ENCODE measurements at regions not wholly inside any gene's neighbourhood (a gene's known extent, or its start where the extent isn't known, plus 50 kb on each side); places are given as distances from the start of the nearest gene placed in this dataset.

GRCh38 chr6:62670490-62671223 is 384.6 kb upstream of the KHDRBS2 start:
- intact Hi-C loops (cut with DNase I), result no loop called here
- Histone ChIP-seq H3K4me3 (no peak overlapping the region), H3K27ac (no peak overlapping the region), H3K9ac (ENCODE audit: low read depth in 2 of 2, low read length in 2 of 2) (no peak overlapping the region), H3K4me1 (no peaks in the 10 kb centered on the region), H3K36me3 (no peaks in the 10 kb centered on the region), H3K9me3 (no peaks in the 10 kb centered on the region), H3K27me3 (no peaks in the 10 kb centered on the region)
- TF ChIP-seq CTCF (IDR thresholded peaks at IDR 0.05), result no peak
- no peak for DNase-seq

GRCh38 chr6:62669831-62670230 is 383.8 kb upstream of the KHDRBS2 start:
- Histone ChIP-seq H3K9ac (ENCODE audit: low read depth in 2 of 2, low read length in 2 of 2) (no peak overlapping the region), H3K27ac (no peak overlapping the region), H3K36me3 (no peaks in the 10 kb centered on the region), H3K9me3 (no peaks in the 10 kb centered on the region), H3K4me3 (no peak overlapping the region), H3K27me3 (no peaks in the 10 kb centered on the region), H3K4me1 (no peaks in the 10 kb centered on the region)
- no peak for TF ChIP-seq CTCF (IDR thresholded peaks at IDR 0.05)
- intact Hi-C loops (cut with DNase I), result no loop called here
- DNase-seq, result no peak

DNA sequence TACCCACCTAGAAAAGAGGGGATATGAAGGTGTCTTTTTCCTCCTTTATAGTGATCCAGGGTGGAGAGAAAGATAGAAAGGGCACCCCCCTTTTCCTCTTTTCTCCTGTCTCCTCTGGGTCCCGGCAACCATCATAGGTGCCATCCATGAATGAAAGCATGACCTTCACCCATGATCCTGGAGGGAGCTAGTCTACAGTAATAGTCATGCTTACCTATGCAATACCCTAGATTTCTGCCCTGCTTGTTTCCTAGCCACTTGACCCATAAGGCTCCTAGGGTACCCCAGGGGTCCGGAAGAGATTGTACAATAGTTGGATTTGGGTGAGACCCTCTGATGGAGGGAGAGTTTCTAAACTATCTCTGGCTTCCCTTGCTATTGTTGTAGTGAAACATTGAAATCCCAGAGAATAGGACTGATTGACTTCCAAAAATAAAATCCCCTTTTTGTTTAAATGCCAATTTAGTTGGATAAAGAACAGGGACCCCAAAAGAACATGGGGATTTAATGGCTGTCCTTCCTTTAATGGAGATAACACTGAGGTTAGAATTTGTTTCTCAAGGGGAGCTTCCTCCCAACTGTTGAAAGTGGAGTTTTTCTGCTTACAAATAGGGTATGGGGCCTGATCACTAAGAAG is 366.8 kb upstream of the KHDRBS2 start:
- intact Hi-C loops (cut with DNase I), result no loop called here
- DNase-seq, result no peak
- Histone ChIP-seq H3K9ac (ENCODE audit: low read depth in 2 of 2, low read length in 2 of 2) (no peak overlapping the region), H3K4me1 (no peaks in the 10 kb centered on the region), H3K36me3 (no peaks in the 10 kb centered on the region), H3K27ac (no peak overlapping the region), H3K4me3 (no peak overlapping the region), H3K27me3 (no peaks in the 10 kb centered on the region), H3K9me3 (no peaks in the 10 kb centered on the region)
- TF ChIP-seq CTCF (IDR thresholded peaks at IDR 0.05), result no peak

DNA sequence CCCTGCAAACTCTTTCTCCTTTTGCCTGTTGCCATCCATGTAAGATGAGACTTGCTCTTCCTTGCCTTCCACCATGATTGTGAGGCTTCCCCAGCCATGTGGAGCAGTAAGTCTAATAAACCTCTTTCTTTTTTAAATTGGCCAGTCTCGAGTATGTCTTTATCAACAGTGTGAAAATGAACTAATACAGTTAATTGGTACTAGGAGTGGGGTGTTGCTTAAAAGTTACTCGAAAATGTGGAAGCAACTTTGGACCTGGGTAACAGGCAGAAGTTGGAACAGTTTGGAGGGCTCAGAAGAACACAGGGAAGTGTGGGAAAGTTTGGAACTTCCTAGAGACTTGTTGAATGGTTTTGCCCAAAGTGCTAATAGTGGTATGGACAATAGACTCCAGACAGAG is 359.2 kb upstream of the KHDRBS2 start:
- no peaks in the 10 kb centered on the region for H3K9me3 ChIP-seq
- no peak for TF ChIP-seq CTCF (IDR thresholded peaks at IDR 0.05)

GRCh38 chr6:62640749-62641148 is 354.7 kb upstream of the KHDRBS2 start:
- Histone ChIP-seq H3K9me3 (no peaks in the 10 kb centered on the region), H3K36me3 (no peaks in the 10 kb centered on the region), H3K9ac (ENCODE audit: low read depth in 2 of 2, low read length in 2 of 2) (no peak overlapping the region), H3K4me1 (no peaks in the 10 kb centered on the region), H3K27me3 (no peaks in the 10 kb centered on the region), H3K27ac (no peak overlapping the region), H3K4me3 (no peak overlapping the region)
- DNase-seq, result no peak
- intact Hi-C loops (cut with DNase I), result no loop called here
- no peak for TF ChIP-seq CTCF (IDR thresholded peaks at IDR 0.05)

More for the DNA sequence above, 359.2 kb upstream of the KHDRBS2 start:
- Histone ChIP-seq H3K27me3 (no peaks in the 10 kb centered on the region), H3K4me1 (no peaks in the 10 kb centered on the region), H3K36me3 (no peaks in the 10 kb centered on the region), H3K4me3 (no peak overlapping the region), H3K27ac (no peak overlapping the region), H3K9ac (ENCODE audit: low read depth in 2 of 2, low read length in 2 of 2) (no peak overlapping the region)
- no peak for DNase-seq
- intact Hi-C loops (cut with DNase I), result no loop called here

Data from colonic mucosa (tissue), 4 donors.